Thymus (tissue), 11 donors: ENCODE measurements at regions not wholly inside any gene's neighbourhood (a gene's known extent, or its start where the extent isn't known, plus 50 kb on each side); places are given as distances from the start of the nearest gene placed in this dataset.

Source experiments
- DNase-seq, 9 donors: peaks; one replicate each; pipeline ENCODE4 v3.0.0-alpha.2; 2013; ENCODE audit warnings: low spot score in 9 of 9, low read depth in 6 of 9, missing footprints in 1 of 9
- H3K27ac ChIP-seq, 2 donors: one replicate each; pipeline ENCODE4 v1.5.1; 2013; ENCODE audit warnings: control low read depth in 1 of 2, low read depth in 1 of 2, low read length in 1 of 2, mild to moderate bottlenecking in 1 of 2, moderate library complexity in 1 of 2
- H3K27me3 ChIP-seq, 2 donors: one replicate each; pipeline ENCODE4 v1.5.1; 2013; ENCODE audit warnings: low read length in 1 of 2; ENCODE audit not compliant: control insufficient read depth in 2 of 2, insufficient read depth in 1 of 2
- H3K36me3 ChIP-seq, 2 donors: one replicate each; pipeline ENCODE4 v1.5.1; 2013; ENCODE audit warnings: low read length in 1 of 2, mild to moderate bottlenecking in 1 of 2, moderate library complexity in 1 of 2; ENCODE audit not compliant: control insufficient read depth in 2 of 2, insufficient read depth in 2 of 2
- H3K4me1 ChIP-seq, 2 donors: one replicate each; pipeline ENCODE4 v1.5.1; 2013; ENCODE audit warnings: low read length in 2 of 2; ENCODE audit not compliant: control insufficient read depth in 2 of 2, insufficient read depth in 2 of 2
- H3K4me3 ChIP-seq, 2 donors: one replicate each; pipeline ENCODE4 v1.5.1; 2013; ENCODE audit warnings: low read length in 2 of 2, control low read depth in 1 of 2, mild to moderate bottlenecking in 1 of 2
- H3K9me3 ChIP-seq, 2 donors: one replicate each; pipeline ENCODE4 v1.5.1; 2013; ENCODE audit warnings: low read length in 1 of 2, mild to moderate bottlenecking in 1 of 2; ENCODE audit not compliant: control insufficient read depth in 2 of 2, insufficient read depth in 1 of 2
- WGBS: extraction: QIAGEN DNeasy Blood & Tissue Kit; methylation state at CpG from one replicate; pipeline ENCODE4 v1.1.7; 2013; 5-methylcytosine and 5-hydroxymethylcytosine counted together
- donor health status: healthy.

DNA sequence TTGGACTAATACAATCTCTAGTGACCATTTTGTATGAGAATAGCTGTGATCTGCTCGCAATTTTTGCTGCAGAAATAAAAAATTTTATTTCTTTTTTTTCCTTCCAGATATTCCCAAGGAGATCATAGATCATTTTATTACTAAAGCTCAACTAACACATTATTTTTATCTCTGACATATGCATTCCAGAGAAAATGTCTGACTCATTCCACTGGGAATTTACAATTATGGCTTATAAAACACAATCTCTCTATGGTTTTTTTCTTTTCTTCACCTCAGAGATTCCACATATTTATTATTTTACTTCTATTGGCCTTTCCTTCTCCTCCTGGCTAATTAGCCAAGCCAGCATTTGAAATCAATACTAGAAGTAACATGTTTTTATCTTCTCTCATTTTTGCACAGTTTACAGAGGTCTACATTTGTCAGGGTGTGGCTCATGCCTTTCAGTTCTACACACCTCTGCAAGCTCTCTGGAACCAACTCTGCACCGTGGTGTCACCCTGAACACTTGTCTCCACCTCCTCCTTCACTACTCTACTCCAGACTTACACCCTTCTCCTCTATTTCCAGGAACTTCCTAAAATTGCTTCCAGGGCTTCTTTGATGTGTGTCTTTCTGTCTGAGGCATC is 59.8 kb upstream of the GPM6A start:
- H3K27me3 ChIP-seq: no peaks in the 10 kb centered on the region
- H3K36me3 ChIP-seq: no peaks in the 10 kb centered on the region
- no peak overlapping the region for H3K27ac ChIP-seq
- DNase-seq: no peak
- no peak overlapping the region for H3K4me3 ChIP-seq
- H3K9me3 ChIP-seq: no peaks in the 10 kb centered on the region
- no peaks in the 10 kb centered on the region for H3K4me1 ChIP-seq
- WGBS: 82% methylated on average over 2 of the region's 2 CpGs

DNA sequence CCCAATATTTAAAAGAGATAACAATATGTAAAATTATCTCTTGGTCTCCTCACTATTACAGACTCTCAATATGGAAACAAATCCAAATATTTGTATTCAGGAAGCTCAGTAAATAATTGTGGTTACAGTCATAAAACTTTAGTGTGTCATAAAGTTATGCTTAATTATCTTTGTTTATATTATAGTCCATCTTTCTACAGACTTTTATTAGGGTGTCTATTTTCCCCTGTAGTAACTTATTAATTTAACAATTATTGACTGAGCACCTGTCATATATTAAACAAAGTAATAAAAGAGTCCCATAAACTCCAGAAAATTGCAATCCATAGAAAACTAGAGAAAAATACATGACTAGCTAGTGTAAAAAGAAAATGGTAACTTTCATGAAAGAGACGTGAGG is 61.6 kb upstream of the GPM6A start:
- H3K9me3 ChIP-seq: no peaks in the 10 kb centered on the region
- H3K27ac ChIP-seq: no peak overlapping the region
- H3K27me3 ChIP-seq: no peaks in the 10 kb centered on the region
- H3K4me1 ChIP-seq: no peaks in the 10 kb centered on the region
- H3K4me3 ChIP-seq: no peak overlapping the region
- DNase-seq: no peak
- WGBS: 96% methylated on average over 1 of the region's 1 CpG
- H3K36me3 ChIP-seq: no peaks in the 10 kb centered on the region

DNA sequence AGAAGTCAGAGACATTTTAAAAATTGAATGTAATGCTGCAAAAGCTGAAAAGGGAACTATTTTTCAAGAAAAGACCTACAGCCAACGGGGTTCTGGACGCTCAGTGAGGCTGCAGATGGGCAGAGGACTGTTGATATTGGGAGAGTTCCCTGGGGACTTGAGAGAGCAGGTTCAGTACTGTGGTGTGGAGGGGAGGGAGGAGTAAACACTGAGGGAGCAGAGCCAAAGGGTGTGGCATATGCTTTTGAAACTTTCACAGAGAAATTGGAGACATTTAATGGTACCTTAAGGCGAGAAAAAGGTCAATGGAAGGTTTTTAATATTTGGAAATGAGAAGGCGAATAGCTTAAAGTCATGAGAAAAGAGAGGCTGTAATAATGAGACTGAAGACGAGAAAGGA is 62.2 kb upstream of the GPM6A start:
- no peaks in the 10 kb centered on the region for H3K27me3 ChIP-seq
- H3K27ac ChIP-seq: no peak overlapping the region
- H3K4me3 ChIP-seq: no peak overlapping the region
- no peaks in the 10 kb centered on the region for H3K9me3 ChIP-seq
- 81% methylated on average over 5 of the region's 5 CpGs for WGBS
- no peaks in the 10 kb centered on the region for H3K36me3 ChIP-seq
- no peaks in the 10 kb centered on the region for H3K4me1 ChIP-seq
- no peak for DNase-seq

DNA sequence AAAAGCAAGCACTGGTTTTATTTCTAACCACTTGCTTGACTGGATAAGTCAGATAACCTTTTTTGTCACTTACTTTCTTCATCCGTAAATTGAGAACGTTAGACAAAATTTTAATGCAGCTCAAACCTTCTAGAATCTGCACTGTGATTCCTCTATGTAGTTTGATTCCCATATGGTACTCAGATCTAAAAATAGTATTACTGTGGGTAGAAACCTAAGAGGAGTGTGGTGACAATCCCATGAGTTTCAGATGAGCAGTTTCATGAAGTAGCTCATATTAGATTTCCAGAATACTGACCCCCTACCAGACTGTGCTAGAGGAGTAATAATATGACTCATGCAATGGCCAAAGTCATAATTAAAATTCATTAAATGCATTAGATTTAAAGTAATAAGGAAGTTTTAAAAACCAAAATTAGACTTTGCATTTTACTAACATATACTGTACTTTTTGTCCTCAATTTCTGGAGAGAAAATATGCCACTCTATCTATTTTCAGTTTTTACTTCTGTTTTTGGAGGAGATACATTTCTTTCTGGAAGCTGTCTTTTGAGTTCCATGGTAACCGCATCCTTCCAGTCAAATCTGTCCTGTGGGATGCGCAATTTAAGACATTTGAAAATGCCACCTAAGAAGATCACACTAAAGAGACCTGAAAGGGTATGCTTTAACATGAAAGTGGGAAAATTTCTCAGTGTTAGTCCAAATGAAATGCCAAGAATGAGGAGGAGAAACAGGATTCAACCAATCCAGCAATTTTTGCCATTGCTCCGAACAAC is 64.1 kb upstream of the GPM6A start:
- H3K4me3 ChIP-seq: no peak overlapping the region
- H3K36me3 ChIP-seq: no peaks in the 10 kb centered on the region
- no peaks in the 10 kb centered on the region for H3K27me3 ChIP-seq
- no peak for DNase-seq
- no peaks in the 10 kb centered on the region for H3K4me1 ChIP-seq
- H3K9me3 ChIP-seq: no peaks in the 10 kb centered on the region
- 96% methylated on average over 5 of the region's 5 CpGs for WGBS
- H3K27ac ChIP-seq: no peak overlapping the region

DNA sequence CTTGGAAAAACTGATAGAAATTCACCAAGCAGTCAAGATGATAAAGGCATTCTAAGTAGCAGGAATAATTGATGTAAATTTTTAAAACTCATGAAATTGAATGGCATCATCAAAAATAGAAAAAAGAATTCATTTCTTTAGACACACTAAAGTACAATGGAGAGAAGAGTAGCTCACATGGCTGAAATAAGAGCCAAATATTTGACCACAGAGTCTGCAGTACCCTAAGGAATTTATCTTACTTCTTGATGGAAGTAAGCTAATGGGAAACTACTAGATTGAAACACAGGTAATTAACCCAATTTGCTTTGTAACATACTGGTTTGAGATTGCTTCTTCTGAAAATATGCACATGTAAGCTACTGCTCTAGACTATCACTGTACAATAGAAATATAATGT is 70.8 kb upstream of the GPM6A start:
- no peak for DNase-seq
- Histone ChIP-seq H3K27ac (no peak overlapping the region), H3K27me3 (no peaks in the 10 kb centered on the region), H3K9me3 (no peaks in the 10 kb centered on the region), H3K4me3 (no peak overlapping the region), H3K4me1 (no peaks in the 10 kb centered on the region), H3K36me3 (no peaks in the 10 kb centered on the region)

DNA sequence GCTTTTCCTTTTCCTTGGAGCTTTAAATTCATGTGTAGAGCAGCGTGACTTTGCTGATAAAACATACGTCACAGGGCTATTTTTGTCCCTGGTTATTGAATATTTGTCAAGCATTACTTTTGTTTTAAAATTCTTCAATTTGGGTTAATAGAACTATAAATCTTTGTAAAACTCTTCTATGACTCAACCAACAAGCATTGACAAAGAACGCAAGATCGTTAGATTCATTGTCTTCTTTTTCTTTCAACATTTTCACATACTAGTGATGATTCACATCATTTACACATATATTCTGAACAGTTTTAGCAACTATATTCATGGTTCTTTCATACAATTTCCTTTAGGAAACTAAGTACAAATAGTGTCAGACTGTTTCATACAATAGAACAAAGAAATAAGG is 72.0 kb upstream of the GPM6A start:
- no peaks in the 10 kb centered on the region for H3K9me3 ChIP-seq
- WGBS: 80% methylated on average over 4 of the region's 4 CpGs
- H3K36me3 ChIP-seq: no peaks in the 10 kb centered on the region
- no peaks in the 10 kb centered on the region for H3K4me1 ChIP-seq
- no peaks in the 10 kb centered on the region for H3K27me3 ChIP-seq
- DNase-seq: no peak
- H3K4me3 ChIP-seq: no peak overlapping the region
- H3K27ac ChIP-seq: no peak overlapping the region

DNA sequence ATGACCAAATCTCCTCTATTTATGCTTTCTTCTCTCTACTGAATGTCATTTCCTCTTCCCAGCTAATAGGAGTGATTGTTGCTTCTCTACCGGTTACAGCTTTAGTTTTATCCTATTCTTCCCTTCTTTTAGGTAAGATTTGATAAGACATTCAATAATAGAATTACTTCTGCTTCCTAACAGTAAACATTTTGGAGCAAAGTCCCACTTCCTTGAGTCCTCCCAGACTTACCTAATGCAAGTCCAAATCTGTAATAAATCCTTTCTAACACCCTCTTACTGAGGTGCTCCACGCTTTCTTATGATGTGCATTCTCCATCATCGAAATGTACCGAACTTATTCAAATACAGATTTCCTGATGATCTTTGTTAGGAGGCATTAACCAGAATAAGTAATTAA is 79.2 kb upstream of the GPM6A start:
- DNase-seq: no peak
- H3K4me3 ChIP-seq: no peak overlapping the region
- H3K27ac ChIP-seq: no peak overlapping the region
- H3K9me3 ChIP-seq: no peaks in the 10 kb centered on the region
- no peaks in the 10 kb centered on the region for H3K27me3 ChIP-seq
- 92% methylated on average over 4 of the region's 4 CpGs for WGBS
- no peaks in the 10 kb centered on the region for H3K4me1 ChIP-seq
- no peaks in the 10 kb centered on the region for H3K36me3 ChIP-seq

DNA sequence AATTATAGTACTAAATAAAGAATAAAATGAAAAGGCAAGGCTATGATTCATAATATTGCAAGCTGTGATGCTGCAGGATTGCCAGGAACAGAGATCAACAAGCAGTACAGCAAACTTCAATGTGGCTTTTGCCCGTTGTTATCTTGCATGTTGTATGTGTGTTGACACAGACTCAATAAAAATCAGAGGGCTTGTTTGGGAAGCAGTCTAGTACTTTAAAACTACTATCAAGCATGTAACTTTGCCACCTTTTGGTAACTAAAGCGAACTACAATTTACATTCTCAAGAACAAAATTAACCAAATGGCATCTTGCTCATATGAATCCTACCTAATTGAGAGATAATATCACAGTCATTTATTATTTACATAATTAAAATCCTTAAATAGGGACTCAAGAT is 79.8 kb upstream of the GPM6A start:
- no peaks in the 10 kb centered on the region for H3K9me3 ChIP-seq
- no peak for DNase-seq
- H3K27me3 ChIP-seq: no peaks in the 10 kb centered on the region
- no peaks in the 10 kb centered on the region for H3K4me1 ChIP-seq
- H3K27ac ChIP-seq: no peak overlapping the region
- no peak overlapping the region for H3K4me3 ChIP-seq
- H3K36me3 ChIP-seq: no peaks in the 10 kb centered on the region
- 31% methylated on average over 2 of the region's 2 CpGs for WGBS

DNA sequence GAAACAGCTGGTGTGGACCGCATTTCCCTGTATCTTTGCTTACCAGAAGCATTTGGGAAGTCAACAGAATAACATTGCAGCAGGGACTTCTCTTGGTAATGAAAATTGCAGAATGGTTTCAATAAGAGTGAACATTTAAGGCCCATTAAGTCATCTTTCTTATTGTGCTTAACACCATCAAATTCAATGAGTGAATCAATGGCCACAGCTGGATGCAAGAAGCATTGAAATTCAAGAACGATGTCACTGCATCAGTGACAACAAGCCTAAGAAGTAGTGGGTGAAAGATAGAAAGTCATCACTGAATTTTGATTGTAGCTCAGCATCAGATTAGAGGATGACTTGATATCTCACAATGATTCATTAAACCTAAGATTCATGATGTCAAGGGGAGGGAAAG is 93.9 kb upstream of the GPM6A start:
- H3K4me1 ChIP-seq: no peaks in the 10 kb centered on the region
- no peaks in the 10 kb centered on the region for H3K9me3 ChIP-seq
- no peaks in the 10 kb centered on the region for H3K27me3 ChIP-seq
- no peak overlapping the region for H3K4me3 ChIP-seq
- no peak overlapping the region for H3K27ac ChIP-seq
- DNase-seq: no peak
- 88% methylated on average over 2 of the region's 2 CpGs for WGBS
- H3K36me3 ChIP-seq: no peaks in the 10 kb centered on the region
